DND-41 (cell line): ENCODE measurements at regions not wholly inside any gene's neighbourhood (a gene's known extent, or its start where the extent isn't known, plus 50 kb on each side); places are given as distances from the start of the nearest gene placed in this dataset.

ENCODE experiments used
- ATAC-seq: fragments of 200-7000 bp; cut with Tn5 transposase; 3 replicates; pipeline ENCODE4 v1.9.1; 2021; ENCODE audit warnings: low read depth; ENCODE audit not compliant: insufficient read depth
- DNase-seq: peaks from one replicate; pipeline ENCODE4 v3.0.0-alpha.2; 2020
- H2AFZ ChIP-seq: 2 replicates; pipeline ENCODE4 v1.6.0; 2012; ENCODE audit warnings: low read depth, low read length
- H3K27ac ChIP-seq: 2 replicates; pipeline ENCODE4 v1.5.1; 2012; ENCODE audit warnings: low read length, inconsistent platforms
- H3K27me3 ChIP-seq: fragments of 200-600 bp; sonication (generic); 2 replicates; pipeline ENCODE4 v1.6.0; 2012; ENCODE audit warnings: low read length, mild to moderate bottlenecking, inconsistent platforms; ENCODE audit not compliant: insufficient read depth, poor library complexity
- H3K36me3 ChIP-seq: 2 replicates; pipeline ENCODE4 v1.5.1; 2012; ENCODE audit warnings: low read length, inconsistent platforms; ENCODE audit not compliant: insufficient read depth
- H3K4me1 ChIP-seq: 2 replicates; pipeline ENCODE4 v1.5.1; 2012; ENCODE audit warnings: mild to moderate bottlenecking, low read length; ENCODE audit not compliant: insufficient read depth
- H3K4me2 ChIP-seq: 2 replicates; pipeline ENCODE4 v1.6.0; 2012; ENCODE audit warnings: mild to moderate bottlenecking, moderate library complexity, low read length, inconsistent platforms; ENCODE audit not compliant: insufficient read depth
- H3K4me3 ChIP-seq, 2 experiments: fragments of 200-600 bp in 1 of 2; shearing (Covaris generic) in 1 of 2; 2 replicates each; pipeline ENCODE4 v1.5.1; 2012 to 2016; ENCODE audit warnings: inconsistent platforms in 2 of 2, low read length in 2 of 2, mild to moderate bottlenecking in 2 of 2, low read depth in 1 of 2, moderate library complexity in 1 of 2
- H3K79me2 ChIP-seq: 2 replicates; pipeline ENCODE4 v1.6.0; 2012; ENCODE audit warnings: low read length, inconsistent platforms; ENCODE audit not compliant: insufficient read depth
- H3K9ac ChIP-seq: 2 replicates; pipeline ENCODE4 v1.6.0; 2012; ENCODE audit warnings: low read depth, mild to moderate bottlenecking, inconsistent platforms, low read length, moderate library complexity
- H3K9me3 ChIP-seq: 2 replicates; pipeline ENCODE4 v1.5.1; 2012; ENCODE audit warnings: low read length, moderate library complexity, mild to moderate bottlenecking, inconsistent platforms; ENCODE audit not compliant: insufficient read depth, severe bottlenecking
- H4K20me1 ChIP-seq: 2 replicates; pipeline ENCODE4 v1.6.0; 2012; ENCODE audit warnings: low read length; ENCODE audit not compliant: insufficient read depth
- CTCF ChIP-seq: IDR thresholded peaks from 2 replicates; pipeline ENCODE4 v1.5.1; 2012; ENCODE audit warnings: borderline replicate concordance, low read length, moderate library complexity, mild to moderate bottlenecking; ENCODE audit not compliant: poor library complexity, severe bottlenecking; ENCODE audit errors: extremely low read depth
- EZH2 ChIP-seq: IDR thresholded peaks from 3 replicates; pipeline ENCODE4 v1.6.1; 2012; ENCODE audit warnings: borderline replicate concordance, low read depth, mild to moderate bottlenecking, moderate library complexity, low read length, inconsistent platforms; ENCODE audit not compliant: severe bottlenecking

GRCh38 chr7:18213652-18214051, 186.0 kb upstream of the PRPS1L1 start:
- Histone ChIP-seq H3K79me2 (no peaks in the 10 kb centered on the region), H3K36me3 (no peaks in the 10 kb centered on the region), H3K4me1 (no peaks in the 10 kb centered on the region), H3K27ac (no peak overlapping the region), H3K9ac (no peak overlapping the region), H3K4me3 (no peak overlapping the region), H3K27me3 (no peaks in the 10 kb centered on the region), H3K9me3 (no peaks in the 10 kb centered on the region), H2AFZ (no peak overlapping the region), H3K4me2 (no peak overlapping the region), H4K20me1 (no peaks in the 10 kb centered on the region)
- DNase-seq = no peak
- TF ChIP-seq CTCF = no peak
- no peak for TF ChIP-seq EZH2
- ATAC-seq = no peak

- H3K4me1 ChIP-seq = no peaks in the 10 kb centered on the region
- TF ChIP-seq CTCF (no peak), EZH2 (no peak)
- H3K36me3 ChIP-seq = no peaks in the 10 kb centered on the region
- no peaks in the 10 kb centered on the region for H3K9me3 ChIP-seq
- no peak overlapping the region for H3K4me3 ChIP-seq
- H2AFZ ChIP-seq = no peak overlapping the region
- H3K79me2 ChIP-seq = no peaks in the 10 kb centered on the region
- no peak overlapping the region for H3K27ac ChIP-seq
- H3K9ac ChIP-seq = no peak overlapping the region
- ATAC-seq = no peak
- DNase-seq = no peak
- H3K4me2 ChIP-seq = no peak overlapping the region
- no peaks in the 10 kb centered on the region for H3K27me3 ChIP-seq
- H4K20me1 ChIP-seq = no peaks in the 10 kb centered on the region
Measured at GRCh38 chr7:18216270-18216669, 188.6 kb upstream of the PRPS1L1 start.

GRCh38 chr7:18221377-18222293, 194.0 kb upstream of the PRPS1L1 start:
- Histone ChIP-seq H3K36me3 (no peaks in the 10 kb centered on the region), H3K9ac (no peak overlapping the region), H3K27ac (no peak overlapping the region), H3K9me3 (no peaks in the 10 kb centered on the region), H2AFZ (no peak overlapping the region), H4K20me1 (no peaks in the 10 kb centered on the region), H3K4me2 (no peak overlapping the region), H3K4me3 (no peak overlapping the region), H3K27me3 (no peaks in the 10 kb centered on the region), H3K79me2 (no peaks in the 10 kb centered on the region), H3K4me1 (no peaks in the 10 kb centered on the region)
- no peak for ATAC-seq
- no peak for TF ChIP-seq EZH2
- TF ChIP-seq CTCF = no peak
- DNase-seq = no peak
